ENCODE measurements at regions not wholly inside any gene's neighbourhood (a gene's known extent, or its start where the extent isn't known, plus 50 kb on each side); places are given as distances from the start of the nearest gene placed in this dataset.
"Not testable (repeated sequence)": the region's sequence is repeated elsewhere in the genome, so short reads cannot be mapped to it uniquely, and the experiment has no call there.

DNA sequence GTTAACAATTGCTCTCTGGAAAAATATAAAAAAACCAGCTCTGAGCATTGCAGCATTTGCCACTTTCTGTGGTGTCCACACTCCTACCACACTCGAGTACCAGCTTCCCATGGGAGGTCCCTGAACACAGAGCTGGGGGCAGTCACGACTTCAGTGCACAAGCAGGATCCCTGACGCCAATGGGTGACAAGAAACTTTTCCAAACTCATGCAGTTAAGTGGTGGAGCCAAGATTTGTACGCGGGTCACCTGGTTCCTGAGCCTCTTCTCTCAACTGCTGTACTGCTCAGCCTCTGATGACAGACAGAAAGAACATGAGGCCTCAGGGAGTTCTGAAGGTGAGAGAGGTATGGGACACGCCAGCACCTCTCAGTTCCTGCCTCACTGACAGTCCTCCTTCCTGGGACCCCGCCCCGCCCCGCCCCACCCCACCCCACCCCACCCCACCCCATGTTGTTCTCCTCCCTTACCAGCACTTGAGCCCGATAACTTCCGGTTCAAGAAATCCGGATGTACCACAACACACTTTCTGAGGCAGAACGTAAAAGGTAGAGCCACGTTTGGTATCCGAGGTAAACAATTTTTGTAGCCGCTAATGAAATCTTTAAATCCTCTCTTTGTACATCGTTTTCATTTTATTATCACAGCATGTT lies 287.6 kb downstream of the MYCN start:
- no peak for DNase-seq

DNA sequence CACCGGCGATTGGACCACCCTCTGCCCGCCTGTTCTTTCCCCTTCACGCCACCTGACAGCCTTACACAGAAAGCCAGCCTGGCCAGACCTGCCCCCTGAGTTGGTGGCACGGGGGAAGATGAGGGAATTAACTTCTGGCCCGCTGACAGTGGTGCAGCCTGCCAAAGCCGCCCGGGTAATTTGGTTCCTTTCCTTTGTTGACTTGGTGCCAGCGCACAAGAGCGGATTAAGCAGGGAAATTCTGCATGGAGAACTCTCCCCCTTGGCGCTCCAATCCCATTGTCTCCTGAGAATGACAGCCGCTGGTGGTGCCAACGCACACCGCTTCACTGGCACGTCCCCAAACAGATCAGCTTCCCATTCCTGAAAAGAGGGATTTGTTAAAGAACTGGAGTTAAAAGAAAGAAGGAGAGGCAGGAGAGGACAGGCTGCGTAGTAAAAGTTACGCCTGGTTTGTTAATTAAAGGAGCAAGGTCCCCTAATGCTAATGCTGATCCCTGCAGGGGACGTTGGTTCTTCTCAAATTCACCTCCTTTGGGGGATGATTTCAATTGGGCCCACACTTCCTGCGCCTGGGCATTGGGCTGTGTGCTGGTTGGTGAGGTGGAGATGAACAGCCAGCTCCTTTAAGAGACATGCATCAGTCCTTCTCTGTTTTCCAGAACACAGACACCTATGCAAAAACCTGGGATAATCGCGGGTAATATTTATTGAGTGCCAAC lies 286.8 kb downstream of the MYCN start:
- no peak for DNase-seq

DNA sequence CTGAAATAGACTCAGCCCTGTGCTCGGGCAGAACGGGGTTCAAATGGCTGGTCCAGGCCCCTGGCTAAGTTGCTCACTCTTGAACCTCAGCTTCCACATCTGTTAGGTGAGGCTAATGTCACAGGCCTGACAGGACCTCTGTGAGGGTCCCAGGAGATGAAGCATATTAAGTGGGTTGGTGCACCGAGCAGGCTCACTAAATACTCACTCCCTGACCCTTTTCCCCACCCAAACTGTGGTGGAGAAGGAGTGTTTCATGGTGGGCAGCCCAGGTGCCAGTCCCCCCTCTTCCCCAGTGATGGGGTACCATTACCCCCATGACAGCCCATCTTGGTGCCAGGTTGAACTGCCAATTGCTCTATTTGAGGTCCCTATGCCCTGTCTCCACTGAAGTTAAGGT lies 286.0 kb downstream of the MYCN start:
- DNase-seq: no peak

DNA sequence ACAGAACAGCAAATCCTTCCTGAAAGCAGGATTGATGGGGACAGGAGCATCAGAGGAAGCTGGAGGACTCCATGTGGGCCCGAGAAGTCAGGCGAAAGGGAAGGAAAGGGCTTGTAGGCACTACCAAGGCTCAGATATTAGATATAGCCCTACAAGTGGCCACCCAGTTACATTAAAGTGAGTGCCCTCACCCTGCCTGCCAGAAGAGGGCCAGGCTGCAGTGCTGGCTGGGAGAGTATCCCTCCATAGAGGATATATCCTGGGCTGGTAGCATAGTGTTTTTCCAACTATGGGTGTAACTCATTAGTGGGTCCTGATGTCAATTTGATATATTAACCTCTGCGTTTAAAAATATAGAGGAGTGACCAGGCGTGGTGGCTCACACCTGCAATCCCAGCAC lies 285.2 kb downstream of the MYCN start:
- DNase-seq: no peak

DNA sequence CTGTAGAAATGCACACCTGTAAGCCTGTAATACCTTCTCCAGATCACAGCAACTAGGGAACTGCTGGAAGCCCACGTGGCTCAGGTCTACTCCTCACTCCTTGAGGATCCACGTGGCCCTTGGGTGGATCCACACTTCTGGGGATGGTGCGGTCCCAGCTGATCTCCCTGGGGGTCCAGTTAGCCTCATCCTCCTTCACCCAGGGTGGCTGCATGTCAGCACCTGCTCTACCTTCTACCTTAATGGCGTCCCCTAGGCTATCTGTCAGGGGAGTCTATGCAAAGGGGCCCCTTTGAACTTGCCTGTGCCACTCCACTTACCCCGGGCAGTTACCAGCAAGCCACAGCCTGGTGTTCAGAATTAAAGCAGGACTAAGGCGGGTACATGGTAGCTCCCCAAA lies 284.7 kb downstream of the MYCN start:
- no peak for DNase-seq

DNA sequence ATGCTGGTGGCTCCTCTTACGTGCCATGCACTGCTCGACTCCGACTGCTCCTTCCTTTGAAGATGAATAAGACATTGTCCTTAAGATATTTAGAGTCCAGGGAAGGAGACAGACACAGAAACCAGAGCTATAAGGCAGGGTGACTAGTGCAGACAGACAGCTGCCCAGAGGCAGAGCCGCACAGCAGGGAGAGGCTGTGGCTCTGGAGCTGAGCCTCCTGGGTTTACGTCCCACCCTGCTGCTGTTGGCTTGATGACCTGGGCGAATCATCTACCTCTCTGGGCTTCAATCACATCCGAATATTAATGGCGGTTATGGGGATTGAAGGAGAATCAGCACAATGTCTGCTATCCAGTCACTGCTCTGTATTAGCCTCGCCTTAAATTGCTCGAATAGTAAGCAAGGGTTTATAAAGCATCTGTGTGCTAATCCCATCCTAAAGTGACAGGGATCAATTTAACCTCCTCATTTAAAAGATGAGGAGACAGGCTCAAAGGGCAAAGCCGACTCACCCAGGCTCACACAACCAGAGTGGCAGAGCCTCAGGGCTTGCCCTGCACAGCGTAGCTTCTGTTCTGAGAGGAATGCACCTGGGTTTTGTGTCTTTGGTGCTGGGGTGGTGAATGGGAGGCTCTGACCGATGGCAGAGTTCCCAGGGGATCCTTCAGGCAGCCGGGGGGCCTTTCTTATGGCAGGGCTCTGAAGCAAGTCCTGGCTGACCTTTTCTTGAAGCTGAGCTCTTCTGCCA lies 284.1 kb downstream of the MYCN start:
- no peak for DNase-seq

DNA sequence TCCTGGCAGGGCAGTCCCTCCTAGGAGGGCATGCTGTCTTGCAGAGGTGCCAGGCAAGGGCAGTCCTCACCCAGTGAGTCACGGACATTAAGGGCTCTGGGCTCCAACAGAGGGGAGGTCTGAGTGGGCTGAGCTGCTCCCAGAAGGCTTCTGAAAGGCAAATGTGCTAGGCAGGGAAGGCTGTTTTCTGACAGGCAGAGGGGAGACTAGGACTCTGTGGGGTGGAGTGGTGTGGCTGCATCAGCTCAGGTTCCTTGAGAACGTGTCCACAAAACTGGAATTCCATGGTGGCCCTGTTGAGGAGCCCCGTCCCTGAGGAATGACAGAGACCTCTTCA lies 283.5 kb downstream of the MYCN start:
- DNase-seq: no peak

DNA sequence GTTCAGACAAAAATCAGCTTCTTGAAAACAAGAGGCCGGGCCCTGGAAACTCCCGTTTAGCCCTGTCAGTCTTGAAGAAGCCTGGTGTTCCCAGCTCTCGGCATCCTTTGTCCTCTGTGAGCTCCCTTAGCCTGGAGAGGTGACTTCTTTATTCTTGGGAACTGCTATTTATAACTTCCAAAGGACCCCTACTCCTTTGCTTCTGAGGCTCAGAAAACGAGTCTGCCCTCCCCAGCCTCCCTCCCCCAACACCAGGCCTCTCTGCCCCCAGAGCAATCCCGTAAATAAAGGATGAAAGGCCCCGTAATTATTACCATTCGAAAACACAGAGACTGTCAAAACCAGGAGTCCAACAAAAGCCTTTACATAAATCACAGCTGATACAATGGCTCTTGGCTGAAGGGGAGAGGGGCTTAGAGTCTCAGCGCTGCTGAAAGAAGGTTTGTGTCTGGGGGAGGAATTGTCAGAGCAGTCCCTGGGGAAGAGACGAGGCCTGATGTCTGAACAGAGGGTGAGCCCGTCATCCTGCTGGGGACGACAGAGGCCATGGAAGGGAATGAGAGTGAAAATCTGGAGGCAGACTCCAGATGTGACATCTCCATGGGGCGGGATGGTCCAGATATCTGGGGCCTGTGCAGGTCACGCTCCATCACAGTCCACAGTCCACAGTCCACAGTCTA lies 283.0 kb downstream of the MYCN start:
- DNase-seq: no peak

DNA sequence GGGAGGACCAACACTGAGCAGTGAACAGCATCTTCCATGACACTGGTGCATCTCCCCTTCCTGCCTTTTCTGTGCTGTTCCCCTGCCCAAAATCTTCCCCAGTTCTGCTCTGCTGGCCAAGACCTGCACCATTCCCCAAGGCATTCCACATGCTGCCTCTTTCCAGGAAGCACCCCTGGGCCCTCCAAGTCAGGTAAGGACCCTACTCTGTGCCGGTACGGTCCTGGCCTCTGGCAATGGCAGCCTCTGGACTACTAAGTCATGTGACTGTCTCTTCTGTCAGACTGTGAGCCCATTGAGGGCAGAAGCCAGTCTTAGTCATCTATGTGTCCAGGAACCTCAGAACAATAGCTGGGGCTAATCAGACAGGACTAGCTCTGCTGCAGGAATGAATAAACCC lies 282.0 kb downstream of the MYCN start:
- DNase-seq: no peak

DNA sequence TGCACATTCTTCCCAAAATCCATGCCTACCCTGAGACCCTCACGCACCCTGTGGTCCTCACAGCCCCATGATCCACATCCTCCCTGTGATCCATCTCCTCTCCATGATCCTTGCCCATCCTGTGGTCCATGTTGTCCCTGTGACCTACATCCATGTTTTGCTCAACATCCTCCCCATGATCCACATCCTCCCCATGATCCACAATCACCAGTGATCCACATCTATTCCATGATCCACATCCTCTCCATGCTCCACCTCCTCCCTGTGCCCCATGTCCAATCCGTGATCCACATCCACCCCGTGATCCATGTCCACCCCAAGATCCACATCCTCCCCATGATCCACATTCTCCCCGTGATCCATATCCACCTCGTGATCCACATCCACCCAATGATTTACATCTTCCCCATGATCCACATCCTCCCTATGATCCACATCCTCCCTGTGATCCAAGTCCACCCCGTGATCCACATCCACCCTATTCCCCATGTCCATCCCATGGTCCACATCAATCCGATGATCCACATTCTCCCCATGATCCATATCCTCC lies 281.2 kb downstream of the MYCN start:
- no peak for DNase-seq

DNA sequence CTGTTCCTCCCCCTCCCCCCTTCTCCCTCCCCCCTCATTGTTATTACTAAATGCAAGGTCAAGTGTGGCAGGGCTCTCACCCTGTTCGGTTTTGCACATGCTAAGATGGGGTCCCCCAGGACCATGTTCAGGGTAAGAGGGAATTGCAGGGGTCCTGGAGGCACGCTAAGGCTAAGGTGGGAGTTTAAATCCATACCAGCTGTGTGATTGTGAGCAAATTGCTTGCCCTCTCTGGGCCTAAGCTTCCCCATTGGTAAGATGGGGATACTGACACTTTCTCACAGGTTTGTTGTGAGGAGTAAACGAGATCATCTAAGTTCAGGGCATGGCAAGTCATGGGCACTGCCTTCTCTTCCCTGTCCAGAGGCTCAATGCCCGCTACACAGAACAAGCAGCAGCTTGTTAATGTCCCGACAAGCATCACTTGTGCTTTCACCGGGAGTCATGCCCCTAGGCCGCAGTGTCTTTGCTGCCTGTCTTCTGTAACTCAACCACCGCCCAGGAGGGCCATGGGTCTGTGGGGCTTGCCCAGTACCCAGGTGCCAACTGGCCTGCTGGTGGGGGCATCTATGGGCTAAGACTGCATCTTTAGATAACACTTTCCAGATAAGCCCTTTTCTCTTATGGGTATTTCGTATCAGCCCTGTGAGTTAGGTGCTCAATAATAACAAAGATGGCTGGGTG lies 279.1 kb downstream of the MYCN start:
- no peak for DNase-seq

DNA sequence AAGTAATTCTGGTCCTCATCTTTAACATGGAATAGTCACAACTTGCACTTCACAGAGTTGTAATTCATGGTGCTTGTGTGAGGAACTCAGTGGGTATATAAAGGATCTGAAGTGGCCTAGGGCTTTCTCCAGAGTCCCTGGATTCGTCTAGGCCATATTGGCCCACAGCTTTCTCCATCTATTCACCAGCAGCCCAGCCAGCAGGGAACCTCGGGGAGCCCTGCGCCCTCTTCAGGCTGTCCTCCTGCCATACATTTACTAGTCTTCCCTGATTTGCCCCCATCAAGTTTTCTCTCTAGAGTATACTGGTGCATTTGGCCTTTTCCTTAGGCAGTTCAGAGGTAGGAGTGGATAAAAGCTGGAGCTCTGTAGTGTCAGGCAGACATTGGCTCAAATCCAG lies 278.3 kb downstream of the MYCN start:
- no peak for DNase-seq

DNA sequence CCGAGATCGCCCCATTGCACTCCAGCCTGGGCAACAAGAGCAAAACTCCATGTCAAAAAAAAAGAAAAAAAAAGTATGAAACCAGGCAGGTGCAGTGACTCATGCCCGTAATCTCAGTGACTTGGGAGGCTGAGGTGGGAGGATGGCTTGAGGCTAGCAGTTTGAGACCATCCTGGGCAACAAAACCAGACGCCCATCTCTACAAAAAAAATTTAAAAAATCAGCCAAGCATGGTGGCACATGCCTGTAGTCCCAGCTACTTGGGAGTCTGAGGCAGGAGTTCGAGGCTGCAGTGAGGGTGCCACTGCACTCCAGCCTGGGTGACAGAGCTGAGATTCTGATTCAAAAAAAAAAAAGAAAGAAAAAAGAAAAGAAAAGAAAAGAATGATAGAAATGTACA lies 277.8 kb downstream of the MYCN start:
- no peak for DNase-seq

DNA sequence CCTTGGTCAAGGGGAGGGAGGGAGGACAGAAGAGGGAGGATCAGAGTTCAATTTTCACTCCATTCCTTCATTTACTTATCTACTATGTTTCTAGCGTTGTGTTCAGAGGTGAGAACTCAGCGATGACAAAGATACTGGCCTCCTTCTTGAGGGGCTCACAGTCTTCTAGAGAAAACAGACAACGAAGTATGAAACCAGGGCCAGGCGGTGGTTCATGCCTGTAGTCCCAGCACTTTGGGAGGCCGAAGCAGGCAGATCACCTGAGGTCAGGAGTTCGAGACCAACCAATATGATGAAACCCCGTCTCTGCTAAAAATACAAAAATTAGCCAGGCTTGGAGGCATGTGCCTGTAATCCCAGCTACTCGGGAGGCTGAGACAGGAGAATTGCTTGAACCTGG lies 277.4 kb downstream of the MYCN start:
- DNase-seq: not testable (repeated sequence)

DNA sequence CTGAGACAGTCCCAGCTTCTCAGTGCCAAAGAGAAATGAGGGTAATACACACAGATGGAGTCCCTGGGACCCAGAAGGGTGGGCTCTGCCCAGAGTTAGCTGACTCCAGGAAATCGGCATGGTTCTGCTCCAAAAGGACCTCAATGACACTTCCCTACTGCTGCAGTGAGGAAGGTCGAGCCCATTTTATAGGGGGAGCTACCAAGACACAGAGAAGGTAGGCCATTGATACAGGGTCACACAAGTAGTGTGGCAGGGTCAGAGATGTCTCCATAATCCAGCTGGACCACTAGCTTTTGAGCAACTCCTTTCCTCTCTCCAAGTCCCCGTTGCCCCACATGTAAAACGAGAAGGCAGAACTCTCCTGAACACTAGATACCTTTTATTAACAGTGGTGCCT lies 276.9 kb downstream of the MYCN start:
- no peak for DNase-seq

DNA sequence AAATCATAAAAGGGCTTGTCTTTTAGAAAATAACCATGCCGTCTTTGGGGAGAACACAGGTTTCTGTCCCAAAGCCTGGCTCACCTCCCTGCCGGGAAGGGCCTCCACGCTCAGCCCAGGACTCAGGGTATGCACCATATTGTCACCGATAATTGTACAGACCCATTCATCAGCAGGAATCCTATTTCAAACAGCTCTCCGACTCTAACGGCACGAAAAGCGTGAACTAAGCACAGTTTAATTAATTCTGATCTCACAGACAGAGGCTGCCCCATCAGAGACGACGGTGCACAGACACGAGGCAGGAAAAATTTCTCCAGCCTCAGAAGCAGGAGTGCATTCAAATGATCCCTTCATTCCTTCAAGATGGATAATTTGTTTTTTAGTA lies 276.2 kb downstream of the MYCN start:
- no peak for DNase-seq

DNA sequence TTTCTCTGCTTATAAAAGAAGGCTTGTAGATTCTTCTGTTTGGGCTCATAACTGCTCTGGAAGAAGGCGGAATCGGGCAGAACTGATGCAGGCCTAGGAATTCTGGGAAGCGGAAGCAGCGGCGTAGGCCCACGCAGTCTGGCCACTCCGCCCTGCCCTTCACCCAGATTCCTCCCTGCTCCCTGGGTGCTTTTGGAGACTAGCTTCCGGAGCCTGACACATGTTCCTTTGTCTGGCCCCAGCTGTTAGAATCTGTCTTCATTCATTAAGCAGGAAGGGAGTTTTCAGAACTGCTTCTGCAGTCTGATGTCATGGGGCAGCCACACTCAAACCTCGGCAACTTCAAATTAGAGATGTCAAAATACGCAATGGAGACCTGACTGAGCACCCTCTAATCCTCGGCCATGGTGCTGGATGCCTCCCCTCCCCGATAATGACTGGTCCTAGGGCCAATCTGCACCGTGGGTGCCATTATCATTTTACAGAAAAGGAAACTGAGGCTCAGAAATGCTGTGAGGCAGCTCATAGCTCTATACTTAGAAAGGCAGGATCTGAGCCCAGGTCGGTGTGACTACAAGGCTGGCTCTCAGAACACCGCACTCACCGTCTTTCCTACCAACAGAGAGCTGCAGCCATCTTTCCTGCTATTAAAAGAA lies 275.7 kb downstream of the MYCN start:
- no peak for DNase-seq

DNA sequence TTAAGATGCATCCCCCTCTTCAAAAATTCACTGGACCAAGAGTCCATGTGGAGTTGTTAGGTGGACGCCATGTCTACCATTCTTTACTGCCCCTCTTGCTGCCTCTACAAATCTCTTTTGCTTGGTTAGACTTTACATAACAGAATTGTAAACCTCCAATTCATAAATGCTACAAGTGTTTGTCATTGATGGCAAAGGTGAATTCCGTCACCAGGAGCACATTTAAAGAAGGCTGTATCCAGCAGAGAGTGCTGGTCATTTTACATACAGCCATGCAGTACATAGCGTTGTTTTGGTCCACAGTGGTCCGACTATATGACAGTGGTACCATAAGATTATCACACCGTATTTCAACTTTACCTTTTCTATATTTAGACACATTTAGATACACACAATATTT lies 274.5 kb downstream of the MYCN start:
- no peak for DNase-seq

DNA sequence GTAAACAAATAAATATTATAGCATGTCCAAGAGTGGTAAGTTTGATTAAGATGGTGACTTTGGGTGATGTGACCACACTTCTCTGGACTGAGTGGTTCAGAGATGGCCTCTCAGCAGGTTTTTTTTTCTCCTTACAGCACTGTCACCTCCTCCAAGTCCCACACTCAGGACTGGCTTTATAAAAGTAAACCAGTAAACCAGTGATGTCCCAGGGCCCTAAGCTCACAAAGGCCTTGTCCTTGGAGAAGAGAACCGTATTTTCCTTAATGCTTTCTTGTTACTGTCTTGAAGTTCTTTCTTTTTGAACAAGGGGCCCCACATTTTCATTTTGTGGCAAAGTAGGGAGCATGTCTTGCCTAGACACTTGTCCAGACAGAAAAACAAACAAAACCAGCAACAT lies 274.0 kb downstream of the MYCN start:
- no peak for DNase-seq

DNA sequence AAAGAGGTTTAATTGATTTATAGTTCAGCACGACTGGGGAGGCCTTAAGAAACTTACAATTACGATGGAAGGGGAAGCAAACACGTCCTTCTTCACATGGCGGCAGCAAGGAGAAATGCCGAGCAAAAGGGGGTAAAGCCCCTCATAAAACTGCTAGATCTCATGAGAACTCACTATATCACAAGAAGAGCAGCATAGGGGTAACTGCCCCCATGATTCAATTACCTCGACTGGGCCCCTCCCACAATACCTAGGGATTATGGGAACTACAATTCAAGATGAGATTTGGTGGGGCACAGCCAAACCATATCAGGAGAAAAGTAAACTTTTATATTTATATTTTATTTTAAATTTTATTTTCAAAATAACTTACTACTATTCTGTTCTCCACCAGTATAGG lies 272.0 kb downstream of the MYCN start:
- no peak for DNase-seq

DNA sequence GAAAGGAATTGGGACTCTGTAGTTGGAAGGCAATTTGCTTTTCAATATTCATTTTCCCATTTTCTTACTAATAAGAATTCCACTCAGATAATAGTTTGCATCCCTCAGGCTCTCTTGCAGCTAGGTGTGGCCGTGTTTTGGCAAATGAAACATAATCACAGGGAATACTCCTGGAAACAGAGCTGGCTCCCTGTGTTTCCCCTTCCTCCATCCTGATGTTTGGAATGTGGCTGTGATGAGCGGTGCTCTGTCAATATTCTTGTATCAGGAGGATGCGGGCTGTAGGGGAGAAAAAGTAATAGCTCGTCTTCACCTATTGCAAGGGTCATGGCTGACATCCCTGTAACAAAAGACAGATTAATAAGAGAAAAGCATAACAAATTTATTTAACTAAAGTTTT lies 271.0 kb downstream of the MYCN start:
- DNase-seq: no peak

DNA sequence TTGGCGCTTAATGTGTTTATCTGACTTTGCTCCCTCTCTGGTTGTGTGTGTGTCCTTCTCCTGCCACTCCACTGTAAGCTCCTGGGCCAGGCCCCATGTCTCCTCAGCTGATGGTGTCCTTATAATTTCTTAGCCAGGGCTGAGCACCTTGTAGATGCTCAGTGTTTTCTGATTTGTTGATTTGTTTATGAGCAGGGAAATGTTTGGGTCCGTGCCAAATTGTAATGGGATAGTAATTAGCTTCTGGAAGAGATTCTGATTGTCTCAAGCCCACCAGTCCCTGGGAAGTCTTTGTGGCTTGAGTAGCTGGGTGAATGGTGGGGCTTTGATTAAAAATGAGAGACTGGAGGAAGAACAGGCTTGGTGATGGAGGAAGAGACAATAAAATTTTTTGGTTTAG lies 270.5 kb downstream of the MYCN start:
- no peak for DNase-seq

Measured in CD4-positive, alpha-beta T cell treated with Interferon alpha-2 for 1 hour (primary cell).